ENCODE measurements at regions not wholly inside any gene's neighbourhood (a gene's known extent, or its start where the extent isn't known, plus 50 kb on each side); places are given as distances from the start of the nearest gene placed in this dataset.

DNA sequence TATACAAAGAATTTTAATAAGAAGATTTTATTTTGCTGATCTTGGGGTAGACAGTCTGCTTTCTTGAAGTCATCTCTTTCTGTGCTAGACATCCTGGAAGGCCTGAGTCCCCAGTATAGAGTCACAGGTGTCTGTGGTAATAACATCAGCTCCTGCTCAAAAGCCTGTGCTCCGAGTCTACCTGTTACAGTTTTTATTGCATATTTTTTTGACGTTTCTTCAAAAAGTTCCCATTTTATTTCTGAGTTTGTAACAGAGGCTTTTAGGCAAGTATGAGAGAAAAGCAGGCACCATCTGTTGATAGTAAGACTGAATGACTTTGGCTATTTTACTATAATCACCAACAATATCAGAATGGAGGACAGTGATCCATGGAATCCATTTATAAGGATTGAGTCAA lies 58.0 kb upstream of the WDR26 start:
- TF ChIP-seq POLR2A (IDR thresholded peaks at IDR 0.05) (no peak), EP300 (IDR thresholded peaks at IDR 0.05) (no peak), POLR2AphosphoS5 (IDR thresholded peaks at IDR 0.05) (no peak)
- TF ChIP-seq, protein P1, sequence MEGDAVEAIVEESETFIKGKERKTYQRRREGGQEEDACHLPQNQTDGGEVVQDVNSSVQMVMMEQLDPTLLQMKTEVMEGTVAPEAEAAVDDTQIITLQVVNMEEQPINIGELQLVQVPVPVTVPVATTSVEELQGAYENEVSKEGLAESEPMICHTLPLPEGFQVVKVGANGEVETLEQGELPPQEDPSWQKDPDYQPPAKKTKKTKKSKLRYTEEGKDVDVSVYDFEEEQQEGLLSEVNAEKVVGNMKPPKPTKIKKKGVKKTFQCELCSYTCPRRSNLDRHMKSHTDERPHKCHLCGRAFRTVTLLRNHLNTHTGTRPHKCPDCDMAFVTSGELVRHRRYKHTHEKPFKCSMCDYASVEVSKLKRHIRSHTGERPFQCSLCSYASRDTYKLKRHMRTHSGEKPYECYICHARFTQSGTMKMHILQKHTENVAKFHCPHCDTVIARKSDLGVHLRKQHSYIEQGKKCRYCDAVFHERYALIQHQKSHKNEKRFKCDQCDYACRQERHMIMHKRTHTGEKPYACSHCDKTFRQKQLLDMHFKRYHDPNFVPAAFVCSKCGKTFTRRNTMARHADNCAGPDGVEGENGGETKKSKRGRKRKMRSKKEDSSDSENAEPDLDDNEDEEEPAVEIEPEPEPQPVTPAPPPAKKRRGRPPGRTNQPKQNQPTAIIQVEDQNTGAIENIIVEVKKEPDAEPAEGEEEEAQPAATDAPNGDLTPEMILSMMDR (IDR thresholded peaks at IDR 0.05): no peak
